H9 (cell line): ENCODE measurements at regions not wholly inside any gene's neighbourhood (a gene's known extent, or its start where the extent isn't known, plus 50 kb on each side); places are given as distances from the start of the nearest gene placed in this dataset.

Experiments used
- DNase-seq: peaks from one replicate; pipeline ENCODE4 v3.0.0-alpha.2; 2017
- H2AFZ ChIP-seq: one replicate; pipeline ENCODE4 v1.6.1; 2013; ENCODE audit warnings: mild to moderate bottlenecking, low read length, control low read depth, moderate library complexity
- H2AK5ac ChIP-seq: 2 replicates; pipeline ENCODE4 v1.6.1; 2013; ENCODE audit warnings: low read length, control low read depth, mixed read lengths; ENCODE audit not compliant: insufficient read length
- H2BK120ac ChIP-seq: one replicate; pipeline ENCODE4 v1.6.1; 2013; ENCODE audit warnings: low read depth, mild to moderate bottlenecking, low read length, control low read depth, inconsistent platforms; ENCODE audit not compliant: poor library complexity, severe bottlenecking
- H2BK12ac ChIP-seq: 2 replicates; pipeline ENCODE4 v1.6.1; 2013; ENCODE audit warnings: low read length, control low read depth, mixed read lengths, low read depth; ENCODE audit not compliant: insufficient read length
- H2BK15ac ChIP-seq: 2 replicates; pipeline ENCODE4 v1.6.1; 2013; ENCODE audit warnings: low read depth, low read length, control low read depth
- H2BK20ac ChIP-seq: one replicate; pipeline ENCODE4 v1.6.1; 2013; ENCODE audit warnings: low read depth, mild to moderate bottlenecking, low read length, control low read depth, inconsistent platforms; ENCODE audit not compliant: poor library complexity, severe bottlenecking
- H2BK5ac ChIP-seq: 2 replicates; pipeline ENCODE4 v1.6.1; 2013; ENCODE audit warnings: low read length, control low read depth, mixed read lengths; ENCODE audit not compliant: insufficient read length
- H3K14ac ChIP-seq: 2 replicates; pipeline ENCODE4 v1.6.1; 2013; ENCODE audit warnings: low read length, control low read depth; ENCODE audit not compliant: insufficient read depth
- H3K18ac ChIP-seq: 2 replicates; pipeline ENCODE4 v1.6.1; 2013; ENCODE audit warnings: low read depth, mild to moderate bottlenecking, mixed read lengths, low read length, control low read depth; ENCODE audit not compliant: insufficient read length
- H3K23ac ChIP-seq: 2 replicates; pipeline ENCODE4 v1.6.1; 2013; ENCODE audit warnings: low read length, control low read depth, mixed read lengths, low read depth; ENCODE audit not compliant: insufficient read length
- H3K23me2 ChIP-seq: 2 replicates; pipeline ENCODE4 v1.6.1; 2013; ENCODE audit warnings: low read depth, mild to moderate bottlenecking, mixed read lengths, low read length, control low read depth; ENCODE audit not compliant: insufficient read length, poor library complexity, severe bottlenecking
- H3K27ac ChIP-seq: 2 replicates; pipeline ENCODE4 v1.5.1; 2013; ENCODE audit warnings: low read length, control low read depth, mixed read lengths, low read depth; ENCODE audit not compliant: insufficient read length
- H3K27me3 ChIP-seq: 2 replicates; pipeline ENCODE4 v1.6.1; 2013; ENCODE audit warnings: low read length, control low read depth, inconsistent platforms; ENCODE audit not compliant: insufficient read depth
- H3K4ac ChIP-seq: 2 replicates; pipeline ENCODE4 v1.6.1; 2013; ENCODE audit warnings: low read depth, mild to moderate bottlenecking, control low read depth, inconsistent platforms, low read length, moderate library complexity
- H3K4me1 ChIP-seq: 2 replicates; pipeline ENCODE4 v1.6.1; 2013; ENCODE audit warnings: low read length, control low read depth, inconsistent platforms; ENCODE audit not compliant: insufficient read depth
- H3K4me2 ChIP-seq: 2 replicates; pipeline ENCODE4 v1.6.1; 2013; ENCODE audit warnings: low read length, control low read depth, mixed read lengths; ENCODE audit not compliant: insufficient read length, insufficient read depth
- H3K56ac ChIP-seq: 2 replicates; pipeline ENCODE4 v1.6.1; 2013; ENCODE audit warnings: low read depth, mild to moderate bottlenecking, mixed read lengths, low read length, control low read depth; ENCODE audit not compliant: insufficient read length
- H3K79me1 ChIP-seq: 2 replicates; pipeline ENCODE4 v1.6.1; 2013; ENCODE audit warnings: low read depth, mild to moderate bottlenecking, moderate library complexity, low read length, control low read depth, inconsistent platforms; ENCODE audit not compliant: insufficient read depth, poor library complexity, severe bottlenecking
- H3K79me2 ChIP-seq: 2 replicates; pipeline ENCODE4 v1.6.1; 2013; ENCODE audit warnings: low read length, control low read depth, inconsistent platforms; ENCODE audit not compliant: insufficient read depth
- H3K9ac ChIP-seq: 2 replicates; pipeline ENCODE4 v1.6.1; 2013; ENCODE audit warnings: low read length, control low read depth, mixed read lengths; ENCODE audit not compliant: insufficient read length; ENCODE audit errors: extremely low read depth
- H3K9me3 ChIP-seq: one replicate; pipeline ENCODE4 v1.6.1; 2013; ENCODE audit warnings: low read depth, low read length, inconsistent platforms; ENCODE audit not compliant: control insufficient read depth
- H3T11ph ChIP-seq: one replicate; pipeline ENCODE4 v1.6.1; 2013; ENCODE audit warnings: mild to moderate bottlenecking, low read length, control low read depth, inconsistent platforms
- H4K20me1 ChIP-seq: one replicate; pipeline ENCODE4 v1.6.1; 2013; ENCODE audit not compliant: control insufficient read depth, insufficient read length, insufficient read depth
- H4K5ac ChIP-seq: 2 replicates; pipeline ENCODE4 v1.6.1; 2013; ENCODE audit warnings: low read depth, mild to moderate bottlenecking, mixed read lengths, low read length, control low read depth; ENCODE audit not compliant: insufficient read length
- H4K8ac ChIP-seq: replicated peaks from 2 replicates; pipeline ENCODE4 v1.6.1; 2013; ENCODE audit warnings: low read length, control low read depth, mixed read lengths, low read depth; ENCODE audit not compliant: insufficient read length
- H4K91ac ChIP-seq: 2 replicates; pipeline ENCODE4 v1.6.1; 2013; ENCODE audit warnings: low read depth, mild to moderate bottlenecking, moderate library complexity, mixed read lengths, low read length, control low read depth; ENCODE audit not compliant: insufficient read length
- H3K27ac Mint-ChIP-seq, 3 experiments: 2 replicates in 2 of 3; 3 replicates in 1 of 3; pipeline ENCODE4 v1.8.0; 2020 to 2021; ENCODE audit warnings: mixed read lengths in 3 of 3, mild to moderate bottlenecking in 1 of 3, moderate library complexity in 1 of 3
- H3K27me3 Mint-ChIP-seq: 2 replicates; pipeline ENCODE4 v1.8.0; 2021; ENCODE audit warnings: low read depth, mild to moderate bottlenecking, moderate library complexity, mixed read lengths
- H3K36me3 Mint-ChIP-seq, 3 experiments: 2 replicates in 2 of 3; 3 replicates in 1 of 3; pipeline ENCODE4 v1.8.0; 2020 to 2021; ENCODE audit warnings: low read depth in 3 of 3, mixed read lengths in 3 of 3; ENCODE audit not compliant: insufficient read depth in 1 of 3
- H3K4me1 Mint-ChIP-seq, 2 experiments: 2 replicates each; pipeline ENCODE4 v1.8.0; 2020; ENCODE audit warnings: mixed read lengths in 2 of 2
- H3K4me3 Mint-ChIP-seq, 2 experiments: 2 replicates in 1 of 2; 3 replicates in 1 of 2; pipeline ENCODE4 v1.8.0; 2020 to 2021; ENCODE audit warnings: mild to moderate bottlenecking in 2 of 2, mixed read lengths in 2 of 2, moderate library complexity in 1 of 2
- H3K9me3 Mint-ChIP-seq, 2 experiments: 2 replicates in 1 of 2; 3 replicates in 1 of 2; pipeline ENCODE4 v1.8.0; 2020; ENCODE audit warnings: mild to moderate bottlenecking in 2 of 2, mixed read lengths in 2 of 2, moderate library complexity in 1 of 2
- CTCF ChIP-seq: fragments of 200-600 bp; sonication (generic); conservative IDR thresholded peaks from 3 replicates; pipeline ENCODE4 v1.8.0; 2021; ENCODE audit warnings: antibody characterized with exemption, mild to moderate bottlenecking
- WGBS: extraction: QIAGEN DNeasy Blood & Tissue Kit; methylation state at CpG from one replicate; pipeline ENCODE4 v1.1.7; 2013; ENCODE audit warnings: missing lambda C conversion rate, low lambda C conversion rate, mixed read lengths; ENCODE audit not compliant: insufficient read length; ENCODE audit errors: extremely low coverage; 5-methylcytosine and 5-hydroxymethylcytosine counted together

GRCh38 chr14:46582826-46583225, 68.8 kb downstream of the RPL10L start:
- Histone ChIP-seq H3K27ac (no peak overlapping the region), H3K79me1 (no peaks in the 10 kb centered on the region)
- WGBS: no CpG with 5 or more reads among the region's 1 CpG

More at GRCh38 chr14:46582826-46583225, 68.8 kb downstream of the RPL10L start:
- Mint-ChIP-seq H3K4me1 (peaks cover 4 to 7% of the 10 kb centered on the region in 2 experiments), H3K36me3 (peaks cover 0 to 5% (median 3%) of the 10 kb centered on the region in 3 experiments; a peak in 1 of 7 replicates), H3K27ac (no peak overlapping the region), H3K27me3 (no peaks in the 10 kb centered on the region), H3K4me3 (no peak overlapping the region), H3K9me3 (peaks cover 4% of the 10 kb centered on the region in 2 experiments; a peak in 1 of 5 replicates)
- no peak overlapping the region for H3K14ac ChIP-seq
- H3K18ac ChIP-seq: no peak overlapping the region
- no peaks in the 10 kb centered on the region for H3K27me3 ChIP-seq
- no peak overlapping the region for H2BK12ac ChIP-seq
- no peak overlapping the region for H3T11ph ChIP-seq
- no peak overlapping the region for H3K4ac ChIP-seq
- no peaks in the 10 kb centered on the region for H3K79me2 ChIP-seq
- H3K4me1 ChIP-seq: peaks cover 2% of the 10 kb centered on the region; the same call in 1 of the 2 replicates
- H2BK5ac ChIP-seq: no peak overlapping the region
- no peak overlapping the region for H4K91ac ChIP-seq
- H3K56ac ChIP-seq: no peak overlapping the region
- no peak overlapping the region for H2BK20ac ChIP-seq
- H4K8ac ChIP-seq: no peak overlapping the region
- no peak overlapping the region for H2AFZ ChIP-seq
- no peak for TF ChIP-seq CTCF
- no peaks in the 10 kb centered on the region for H3K9me3 ChIP-seq
- no peak overlapping the region for H4K5ac ChIP-seq
- no peak for DNase-seq
- no peaks in the 10 kb centered on the region for H3K23me2 ChIP-seq
- H4K20me1 ChIP-seq: no peaks in the 10 kb centered on the region
- no peak overlapping the region for H2BK15ac ChIP-seq
- H2AK5ac ChIP-seq: no peak overlapping the region
- H2BK120ac ChIP-seq: no peak overlapping the region
- H3K4me2 ChIP-seq: no peak overlapping the region
- no peak overlapping the region for H3K9ac ChIP-seq
- H3K23ac ChIP-seq: no peak overlapping the region
